Stimulated activated naive B cell treated with anti-CD40 and anti-IgM and Interleukin-4, amounts not matched to agents 10 μg/mL and 1 μg/mL and 100 μg/mL, for 72 hours (primary cell): ENCODE measurements at regions not wholly inside any gene's neighbourhood (a gene's known extent, or its start where the extent isn't known, plus 50 kb on each side); places are given as distances from the start of the nearest gene placed in this dataset.

Experiments used
- ATAC-seq, 2 donors: fragments of 150-1000 bp; cut with Tn5 transposase; replicated peaks; 2 replicates each; pipeline ENCODE4 v1.10.0; 2021; ENCODE audit warnings: moderate library complexity in 1 of 2
- DNase-seq: peaks from one replicate; pipeline ENCODE4 v3.0.0; 2021
- H3K27ac Mint-ChIP-seq: one replicate; pipeline ENCODE4 v1.8.0; 2022; ENCODE audit warnings: mild to moderate bottlenecking, mixed read lengths
- H3K27me3 Mint-ChIP-seq, 2 donors: one replicate each; pipeline ENCODE4 v1.8.0; 2022; ENCODE audit warnings: mixed read lengths in 2 of 2
- H3K36me3 Mint-ChIP-seq, 2 donors: one replicate each; pipeline ENCODE4 v1.8.0; 2022; ENCODE audit warnings: mixed read lengths in 2 of 2, mild to moderate bottlenecking in 1 of 2
- H3K4me1 Mint-ChIP-seq, 2 donors: one replicate each; pipeline ENCODE4 v1.8.0; 2022; ENCODE audit warnings: mixed read lengths in 2 of 2, mild to moderate bottlenecking in 1 of 2
- H3K4me3 Mint-ChIP-seq, 2 donors: one replicate each; pipeline ENCODE4 v1.8.0; 2022; ENCODE audit warnings: mild to moderate bottlenecking in 2 of 2, mixed read lengths in 2 of 2, moderate library complexity in 1 of 2
- H3K9me3 Mint-ChIP-seq, 2 donors: one replicate each; pipeline ENCODE4 v1.8.0; 2022; ENCODE audit warnings: mixed read lengths in 2 of 2, mild to moderate bottlenecking in 1 of 2

DNA sequence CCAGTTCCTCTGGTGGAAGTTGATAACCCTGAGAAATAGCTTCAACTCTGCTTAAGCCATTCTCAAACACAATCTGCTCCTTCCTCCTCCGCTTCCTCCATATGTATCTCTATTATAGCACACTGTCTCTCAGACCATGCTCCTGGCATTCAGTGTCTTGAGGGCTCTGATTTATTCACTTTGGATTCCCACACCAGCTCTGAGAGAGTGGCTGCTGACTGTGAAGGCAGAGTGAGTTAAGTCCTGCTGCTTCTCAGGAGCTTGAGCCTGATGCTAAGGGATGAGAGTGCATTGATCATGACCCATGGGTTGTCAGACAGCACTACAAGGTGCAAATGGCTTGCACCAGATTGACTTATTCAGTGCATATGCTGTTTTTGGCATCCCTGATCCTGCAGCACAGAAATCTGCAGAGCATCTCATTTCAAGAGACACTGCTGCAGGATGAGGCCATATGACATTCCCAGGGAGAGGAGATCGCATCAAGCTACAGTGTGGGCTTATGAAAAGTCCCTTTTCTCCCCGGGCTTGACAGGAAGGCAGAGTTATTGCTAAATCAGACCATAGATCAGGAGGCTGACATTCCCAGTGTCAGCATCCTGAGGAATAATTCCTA, 500.5 kb upstream of the RAB6C start:
- H3K27me3 Mint-ChIP-seq: no peaks in the 10 kb centered on the region
- peaks cover 4 to 6% of the 10 kb centered on the region in 2 donors for H3K9me3 Mint-ChIP-seq
- no peak overlapping the region for H3K4me3 Mint-ChIP-seq
- no peak for ATAC-seq
- peaks cover 19 to 20% of the 10 kb centered on the region in 2 donors for H3K4me1 Mint-ChIP-seq
- H3K36me3 Mint-ChIP-seq: peaks cover 0 to 3% of the 10 kb centered on the region in 2 donors
- H3K27ac Mint-ChIP-seq: no peak overlapping the region
- DNase-seq: no peak

- DNase-seq (no peak), ATAC-seq (no peak)
- no peak overlapping the region for H3K27ac Mint-ChIP-seq
- H3K36me3 Mint-ChIP-seq: peaks cover 0 to 3% of the 10 kb centered on the region in 2 donors
- H3K4me3 Mint-ChIP-seq: no peak overlapping the region
- H3K9me3 Mint-ChIP-seq: peaks cover 4 to 6% of the 10 kb centered on the region in 2 donors
- H3K4me1 Mint-ChIP-seq: peaks cover 19 to 21% of the 10 kb centered on the region in 2 donors
- H3K27me3 Mint-ChIP-seq: no peaks in the 10 kb centered on the region
Observed at GRCh38 chr2:129479892-129480291, 499.6 kb upstream of the RAB6C start.

GRCh38 chr2:129480790-129481189, 498.7 kb upstream of the RAB6C start:
- Mint-ChIP-seq H3K4me3 (no peak overlapping the region), H3K9me3 (peaks cover 4 to 6% of the 10 kb centered on the region in 2 donors), H3K27me3 (no peaks in the 10 kb centered on the region), H3K27ac (peak overlapping the region; percentile 77), H3K36me3 (peaks cover 0 to 3% of the 10 kb centered on the region in 2 donors), H3K4me1 (peaks cover 19 to 24% of the 10 kb centered on the region in 2 donors)
- ATAC-seq (peak; percentile 20 to 33), DNase-seq (no peak)

GRCh38 chr2:129481306-129482219, 497.9 kb upstream of the RAB6C start:
- Mint-ChIP-seq H3K9me3 (peaks cover 4% of the 10 kb centered on the region in 2 donors), H3K36me3 (peaks cover 0 to 3% of the 10 kb centered on the region in 2 donors), H3K4me1 (peaks cover 19 to 24% of the 10 kb centered on the region in 2 donors), H3K27me3 (no peaks in the 10 kb centered on the region), H3K4me3 (no peak overlapping the region), H3K27ac (no peak overlapping the region)
- DNase-seq (no peak), ATAC-seq (peak in 1 of 2 donors; percentile 19)

DNA sequence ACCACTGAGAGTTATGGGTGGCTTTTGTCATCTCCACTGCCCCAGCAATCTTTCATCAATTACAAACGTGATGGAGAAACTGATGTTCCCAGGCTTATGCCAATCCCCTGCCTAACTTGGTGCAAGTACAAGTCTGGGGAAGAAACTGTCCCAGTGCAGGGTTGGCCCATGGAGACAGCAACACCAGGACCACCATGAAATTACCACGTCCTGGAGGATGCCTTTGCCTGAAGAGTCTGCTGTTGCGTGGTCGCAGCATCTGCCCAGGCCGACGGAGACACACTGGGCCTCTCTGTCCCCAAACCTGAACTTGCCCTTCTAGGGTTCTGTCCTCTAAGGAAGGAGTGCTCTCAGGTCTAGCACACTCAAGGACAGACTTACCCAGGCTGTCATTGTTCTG, 496.8 kb upstream of the RAB6C start:
- Mint-ChIP-seq H3K4me1 (peaks cover 19 to 24% of the 10 kb centered on the region in 2 donors), H3K9me3 (peaks cover 4 to 6% of the 10 kb centered on the region in 2 donors), H3K36me3 (peaks cover 0 to 3% of the 10 kb centered on the region in 2 donors), H3K27me3 (no peaks in the 10 kb centered on the region), H3K27ac (no peak overlapping the region), H3K4me3 (no peak overlapping the region)
- no peak for DNase-seq
- ATAC-seq: no peak

- DNase-seq (peak; percentile 49), ATAC-seq (peak; percentile 91 to 97)
- Mint-ChIP-seq H3K9me3 (peaks cover 4 to 6% of the 10 kb centered on the region in 2 donors), H3K4me3 (peak overlapping the region in 1 of 2 donors; percentile 47), H3K27ac (peak overlapping the region; percentile 88), H3K27me3 (no peaks in the 10 kb centered on the region), H3K36me3 (peaks cover 0 to 3% of the 10 kb centered on the region in 2 donors), H3K4me1 (peaks cover 19 to 24% of the 10 kb centered on the region in 2 donors)
Observed at GRCh38 chr2:129483366-129483765, 496.1 kb upstream of the RAB6C start.

DNA sequence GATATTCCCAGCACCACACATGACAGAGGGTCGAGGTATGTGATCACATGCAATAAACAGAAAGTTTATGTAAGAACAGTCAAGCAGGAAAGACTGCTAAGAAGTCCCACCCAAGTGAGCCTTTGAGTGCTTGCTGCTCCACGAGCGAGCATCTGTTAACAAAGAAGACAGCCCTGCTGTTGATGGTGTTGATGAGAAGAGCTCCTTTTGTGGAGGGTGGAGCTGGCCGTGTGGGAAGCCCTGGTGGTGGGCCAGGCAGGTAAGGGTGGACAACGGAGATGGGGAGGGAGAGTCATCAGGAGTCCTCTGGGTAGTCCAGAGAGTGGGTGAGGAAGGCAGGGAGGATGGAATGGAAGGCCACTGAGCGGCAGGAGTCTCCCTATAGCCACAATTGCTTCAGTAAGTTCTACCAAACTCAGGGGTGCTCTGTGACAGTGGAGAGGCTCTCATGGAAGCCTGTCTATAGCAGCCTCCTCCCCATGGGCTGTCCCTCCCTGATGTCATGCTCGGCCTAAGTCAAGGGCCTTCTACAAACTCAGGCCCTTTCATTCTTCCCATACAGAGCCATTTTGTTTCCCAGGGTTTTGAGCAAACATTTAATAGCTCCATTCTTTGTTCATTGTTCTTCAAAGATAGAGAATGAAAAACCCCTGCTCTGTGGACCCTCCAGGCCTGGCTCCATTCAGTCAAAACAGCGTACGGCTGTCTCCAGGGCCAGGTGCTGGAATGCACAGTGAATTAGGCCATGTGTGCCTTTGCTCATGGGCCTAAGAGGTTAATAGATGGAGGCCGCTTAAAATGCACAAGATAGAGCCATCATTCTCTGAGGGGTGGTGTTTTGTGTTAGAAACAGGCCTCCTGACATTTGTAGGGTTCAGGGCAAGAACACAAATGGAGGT, 494.2 kb upstream of the RAB6C start:
- no peak overlapping the region for H3K27ac Mint-ChIP-seq

GRCh38 chr2:129488376-129488775, 491.1 kb upstream of the RAB6C start:
- Mint-ChIP-seq H3K9me3 (peaks cover under 1 to 2% of the 10 kb centered on the region in 2 donors), H3K4me1 (peaks cover 5 to 10% of the 10 kb centered on the region in 2 donors), H3K4me3 (no peak overlapping the region), H3K27me3 (peaks cover 0 to 9% of the 10 kb centered on the region in 2 donors), H3K27ac (no peak overlapping the region), H3K36me3 (no peaks in the 10 kb centered on the region)
- no peak for DNase-seq
- ATAC-seq: no peak

More for the DNA sequence above, 494.2 kb upstream of the RAB6C start:
- DNase-seq: no peak
- H3K27me3 Mint-ChIP-seq: no peaks in the 10 kb centered on the region
- ATAC-seq: no peak
- peaks cover 0 to 3% of the 10 kb centered on the region in 2 donors for H3K36me3 Mint-ChIP-seq
- H3K4me1 Mint-ChIP-seq: peaks cover 19 to 24% of the 10 kb centered on the region in 2 donors
- H3K9me3 Mint-ChIP-seq: peaks cover 4 to 6% of the 10 kb centered on the region in 2 donors
- no peak overlapping the region for H3K4me3 Mint-ChIP-seq

- ATAC-seq: no peak
Observed at GRCh38 chr2:129490641-129491040, 488.8 kb upstream of the RAB6C start.

DNA sequence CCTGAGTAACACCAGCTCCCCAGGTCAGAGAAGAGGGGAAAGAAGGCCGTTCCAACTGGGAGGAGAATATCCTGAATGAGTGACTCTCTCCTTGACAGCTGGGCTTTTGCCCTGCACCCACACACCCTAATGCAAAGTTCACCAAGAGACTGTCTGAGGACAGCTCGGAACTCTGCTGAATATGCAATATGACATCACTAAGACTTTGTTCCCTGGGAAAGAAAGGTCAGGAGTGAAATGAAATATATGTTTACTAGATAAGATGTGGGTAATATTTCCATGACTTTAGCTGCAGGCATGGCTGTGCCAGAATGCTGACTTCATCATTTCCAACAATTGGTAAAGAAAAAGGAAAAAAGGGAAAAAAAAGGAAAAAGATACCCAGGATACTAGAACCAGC, 488.2 kb upstream of the RAB6C start:
- H3K9me3 Mint-ChIP-seq: peaks cover 0 to 2% of the 10 kb centered on the region in 2 donors
- ATAC-seq (no peak), DNase-seq (no peak)
- H3K27ac Mint-ChIP-seq: no peak overlapping the region
- no peak overlapping the region for H3K4me3 Mint-ChIP-seq
- H3K27me3 Mint-ChIP-seq: peaks cover 0 to 9% of the 10 kb centered on the region in 2 donors
- H3K36me3 Mint-ChIP-seq: no peaks in the 10 kb centered on the region
- no peaks in the 10 kb centered on the region for H3K4me1 Mint-ChIP-seq

More at GRCh38 chr2:129490641-129491040, 488.8 kb upstream of the RAB6C start:
- Mint-ChIP-seq H3K4me1 (no peaks in the 10 kb centered on the region), H3K36me3 (no peaks in the 10 kb centered on the region), H3K27ac (no peak overlapping the region), H3K9me3 (peaks cover 0 to 2% of the 10 kb centered on the region in 2 donors), H3K4me3 (no peak overlapping the region), H3K27me3 (peaks cover 0 to 9% of the 10 kb centered on the region in 2 donors)
- no peak for DNase-seq

- Mint-ChIP-seq H3K4me1 (no peaks in the 10 kb centered on the region), H3K36me3 (no peaks in the 10 kb centered on the region), H3K27me3 (peaks cover 0 to 9% of the 10 kb centered on the region in 2 donors), H3K9me3 (no peaks in the 10 kb centered on the region), H3K4me3 (no peak overlapping the region), H3K27ac (no peak overlapping the region)
- ATAC-seq (no peak), DNase-seq (no peak)
Observed at GRCh38 chr2:129492548-129492947, 486.9 kb upstream of the RAB6C start.

- Mint-ChIP-seq H3K36me3 (no peaks in the 10 kb centered on the region), H3K4me1 (no peaks in the 10 kb centered on the region), H3K4me3 (no peak overlapping the region), H3K27ac (no peak overlapping the region), H3K9me3 (no peaks in the 10 kb centered on the region), H3K27me3 (peaks cover 0 to 14% of the 10 kb centered on the region in 2 donors)
- no peak for DNase-seq
- ATAC-seq: no peak
Observed at GRCh38 chr2:129499747-129500146, 479.7 kb upstream of the RAB6C start.

DNA sequence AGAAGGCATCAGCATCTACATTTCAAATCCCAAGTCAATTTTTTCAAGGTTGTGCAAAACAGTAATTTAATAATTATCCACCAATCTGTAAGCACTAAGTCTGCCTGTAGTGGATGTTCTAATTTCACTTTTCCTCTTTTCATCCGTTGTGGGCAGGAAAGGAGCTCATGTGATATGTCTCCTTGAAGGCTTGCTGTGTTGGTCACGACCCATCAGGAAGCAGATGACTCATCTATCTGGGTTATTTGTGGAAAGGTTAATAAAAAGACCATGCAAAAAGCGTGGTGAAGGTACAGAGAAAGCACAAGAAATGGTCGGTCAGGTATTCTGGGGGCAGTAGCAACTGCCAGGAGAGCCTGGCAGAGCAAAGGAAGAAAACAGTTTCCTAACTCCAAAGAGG, 476.7 kb upstream of the RAB6C start:
- Mint-ChIP-seq H3K27ac (no peak overlapping the region), H3K36me3 (no peaks in the 10 kb centered on the region)
- no peak for ATAC-seq

DNA sequence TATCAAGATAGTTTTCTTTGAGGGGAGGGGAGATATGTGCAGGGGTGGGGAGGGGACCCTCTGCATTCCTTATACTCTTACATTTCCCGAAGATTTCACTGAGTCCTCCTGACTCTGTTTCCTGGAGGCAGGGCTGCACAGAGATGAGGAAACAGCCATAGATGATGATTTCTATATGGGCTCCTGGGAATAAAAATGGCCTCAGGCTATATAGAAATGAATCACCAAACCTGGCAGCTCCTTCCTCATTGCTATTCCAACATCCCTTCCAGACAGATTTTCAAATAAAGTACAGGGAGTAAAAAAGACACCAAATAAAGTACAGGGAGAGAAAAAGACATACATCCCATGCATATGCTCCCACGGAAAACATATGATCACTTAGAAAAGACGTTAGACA, 474.8 kb upstream of the RAB6C start:
- no peak for ATAC-seq
- Mint-ChIP-seq H3K27ac (no peak overlapping the region), H3K4me1 (no peaks in the 10 kb centered on the region), H3K27me3 (peaks cover 4 to 5% of the 10 kb centered on the region in 2 donors), H3K4me3 (no peak overlapping the region), H3K36me3 (no peaks in the 10 kb centered on the region), H3K9me3 (peaks cover 0 to 1% of the 10 kb centered on the region in 2 donors)
- no peak for DNase-seq

More for the DNA sequence above, 476.7 kb upstream of the RAB6C start:
- Mint-ChIP-seq H3K27me3 (peaks cover 4 to 14% of the 10 kb centered on the region in 2 donors), H3K4me1 (no peaks in the 10 kb centered on the region), H3K4me3 (no peak overlapping the region), H3K9me3 (peaks cover 0 to 1% of the 10 kb centered on the region in 2 donors)
- DNase-seq: no peak
